ENCODE measurements at regions not wholly inside any gene's neighbourhood (a gene's known extent, or its start where the extent isn't known, plus 50 kb on each side); places are given as distances from the start of the nearest gene placed in this dataset.

DNA sequence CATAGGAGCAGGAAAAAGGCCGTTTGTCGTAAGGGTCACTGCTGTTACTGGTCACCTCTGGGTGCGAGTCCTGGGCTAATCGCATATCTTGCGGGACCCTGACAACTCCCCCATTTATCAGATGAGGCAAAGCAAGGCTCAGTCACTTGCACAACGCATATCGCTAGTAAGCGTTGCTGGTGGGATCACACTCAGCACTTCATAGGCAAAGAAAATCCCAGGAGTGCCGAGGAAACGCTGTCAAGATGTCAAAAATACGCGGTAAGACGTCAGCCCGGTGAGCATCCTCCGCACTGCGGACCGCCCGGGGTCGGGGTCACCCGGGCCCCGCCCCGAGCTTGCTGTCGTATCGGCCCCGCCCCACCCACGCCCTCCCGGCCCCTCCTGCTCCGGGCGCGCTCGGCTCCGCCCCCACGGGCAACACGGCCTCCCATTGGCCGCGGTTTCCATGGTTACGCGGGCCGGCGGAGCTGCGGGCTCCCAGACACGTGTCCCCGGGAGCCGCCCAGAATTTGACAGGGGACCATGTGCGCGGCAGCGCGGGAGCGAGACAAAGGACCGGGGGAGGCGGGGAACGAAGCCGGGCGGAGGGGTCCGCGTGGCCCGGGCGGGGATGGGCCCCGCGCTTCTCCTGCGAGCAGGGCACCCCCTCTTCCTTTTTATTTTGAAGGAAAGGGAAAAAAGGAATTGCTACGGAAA lies 80.2 kb upstream of the IER5L start:
- TF ChIP-seq, protein P1, sequence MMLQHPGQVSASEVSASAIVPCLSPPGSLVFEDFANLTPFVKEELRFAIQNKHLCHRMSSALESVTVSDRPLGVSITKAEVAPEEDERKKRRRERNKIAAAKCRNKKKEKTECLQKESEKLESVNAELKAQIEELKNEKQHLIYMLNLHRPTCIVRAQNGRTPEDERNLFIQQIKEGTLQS (IDR thresholded peaks at IDR 0.05): no peak
- TF ChIP-seq, protein P2, sequence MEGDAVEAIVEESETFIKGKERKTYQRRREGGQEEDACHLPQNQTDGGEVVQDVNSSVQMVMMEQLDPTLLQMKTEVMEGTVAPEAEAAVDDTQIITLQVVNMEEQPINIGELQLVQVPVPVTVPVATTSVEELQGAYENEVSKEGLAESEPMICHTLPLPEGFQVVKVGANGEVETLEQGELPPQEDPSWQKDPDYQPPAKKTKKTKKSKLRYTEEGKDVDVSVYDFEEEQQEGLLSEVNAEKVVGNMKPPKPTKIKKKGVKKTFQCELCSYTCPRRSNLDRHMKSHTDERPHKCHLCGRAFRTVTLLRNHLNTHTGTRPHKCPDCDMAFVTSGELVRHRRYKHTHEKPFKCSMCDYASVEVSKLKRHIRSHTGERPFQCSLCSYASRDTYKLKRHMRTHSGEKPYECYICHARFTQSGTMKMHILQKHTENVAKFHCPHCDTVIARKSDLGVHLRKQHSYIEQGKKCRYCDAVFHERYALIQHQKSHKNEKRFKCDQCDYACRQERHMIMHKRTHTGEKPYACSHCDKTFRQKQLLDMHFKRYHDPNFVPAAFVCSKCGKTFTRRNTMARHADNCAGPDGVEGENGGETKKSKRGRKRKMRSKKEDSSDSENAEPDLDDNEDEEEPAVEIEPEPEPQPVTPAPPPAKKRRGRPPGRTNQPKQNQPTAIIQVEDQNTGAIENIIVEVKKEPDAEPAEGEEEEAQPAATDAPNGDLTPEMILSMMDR (IDR thresholded peaks at IDR 0.05 in 2 of 3, conservative IDR thresholded peaks at IDR 0.05 in 1 of 3; ENCODE audit: borderline replicate concordance in 1 of 3, insufficient read depth in 1 of 3, low read depth in 2 of 3, low read length in 2 of 3): no peak
- TF ChIP-seq RAD21 (IDR thresholded peaks at IDR 0.05; ENCODE audit: low read depth): no peak
- no peak for TF ChIP-seq POLR2A (IDR thresholded peaks at IDR 0.05; ENCODE audit: borderline replicate concordance, extremely low read depth, insufficient read depth, insufficient read length)
- TF ChIP-seq CEBPB (IDR thresholded peaks at IDR 0.05; ENCODE audit: low read depth): no peak
- TF ChIP-seq EZH2 (IDR thresholded peaks at IDR 0.05): no peak
- peak; percentile 22 for TF ChIP-seq YY1 (IDR thresholded peaks at IDR 0.05; ENCODE audit: extremely low read depth, insufficient replicate concordance, low read depth, low read length)
- TF ChIP-seq, protein P3, sequence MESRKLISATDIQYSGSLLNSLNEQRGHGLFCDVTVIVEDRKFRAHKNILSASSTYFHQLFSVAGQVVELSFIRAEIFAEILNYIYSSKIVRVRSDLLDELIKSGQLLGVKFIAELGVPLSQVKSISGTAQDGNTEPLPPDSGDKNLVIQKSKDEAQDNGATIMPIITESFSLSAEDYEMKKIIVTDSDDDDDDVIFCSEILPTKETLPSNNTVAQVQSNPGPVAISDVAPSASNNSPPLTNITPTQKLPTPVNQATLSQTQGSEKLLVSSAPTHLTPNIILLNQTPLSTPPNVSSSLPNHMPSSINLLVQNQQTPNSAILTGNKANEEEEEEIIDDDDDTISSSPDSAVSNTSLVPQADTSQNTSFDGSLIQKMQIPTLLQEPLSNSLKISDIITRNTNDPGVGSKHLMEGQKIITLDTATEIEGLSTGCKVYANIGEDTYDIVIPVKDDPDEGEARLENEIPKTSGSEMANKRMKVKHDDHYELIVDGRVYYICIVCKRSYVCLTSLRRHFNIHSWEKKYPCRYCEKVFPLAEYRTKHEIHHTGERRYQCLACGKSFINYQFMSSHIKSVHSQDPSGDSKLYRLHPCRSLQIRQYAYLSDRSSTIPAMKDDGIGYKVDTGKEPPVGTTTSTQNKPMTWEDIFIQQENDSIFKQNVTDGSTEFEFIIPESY (IDR thresholded peaks at IDR 0.05; ENCODE audit: extremely low read depth, insufficient replicate concordance, low read length): no peak
- TF ChIP-seq ZNF274 (IDR thresholded peaks at IDR 0.05; ENCODE audit: low read depth, low read length): no peak
- TF ChIP-seq TCF7L2 (IDR thresholded peaks at IDR 0.05; ENCODE audit: borderline replicate concordance, extremely low read depth, insufficient read depth, insufficient read length): no peak
